GM18520 (cell line): ENCODE measurements at regions not wholly inside any gene's neighbourhood (a gene's known extent, or its start where the extent isn't known, plus 50 kb on each side); places are given as distances from the start of the nearest gene placed in this dataset.
"Not testable (repeated sequence)": the region's sequence is repeated elsewhere in the genome, so short reads cannot be mapped to it uniquely, and the experiment has no call there.

Source experiments
- ATAC-seq: cut with Tn5 transposase; IDR thresholded peaks from one replicate; pipeline ENCODE4 v1.9.1; 2021; ENCODE audit not compliant: unreplicated experiment

DNA sequence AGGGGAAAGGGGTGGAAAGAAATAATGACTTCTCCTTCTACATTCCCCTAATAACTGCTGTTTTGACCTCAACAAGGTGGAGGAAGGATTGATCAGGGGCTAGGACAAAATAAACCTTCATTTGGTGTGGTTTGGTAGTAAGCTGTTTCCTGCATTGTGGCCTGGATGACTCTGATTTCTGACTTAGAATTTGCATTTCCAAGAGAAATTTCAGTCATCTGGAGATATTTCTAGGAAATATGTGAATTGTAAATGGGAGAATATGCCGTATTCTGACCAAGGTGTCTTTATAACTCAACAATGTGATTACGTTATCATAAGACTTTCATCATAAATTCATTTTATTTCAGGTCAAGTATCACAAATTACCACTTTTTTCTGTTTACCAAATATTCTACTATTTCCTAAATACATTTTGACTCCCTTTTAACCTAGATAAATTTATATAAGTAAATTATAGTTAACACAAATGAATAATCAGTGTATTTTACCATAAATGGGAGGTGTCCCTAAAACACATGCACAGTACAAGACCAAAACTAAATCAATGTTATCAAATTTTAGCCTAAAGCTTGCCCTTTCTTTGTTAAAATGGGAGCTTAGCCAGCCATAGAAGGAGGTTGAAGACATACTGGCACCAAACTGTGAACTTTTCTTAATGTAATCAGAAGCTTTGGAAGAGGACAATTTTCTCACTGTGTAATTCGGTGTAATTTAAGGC is 828.8 kb downstream of the TMTC2 start:
- ATAC-seq: no peak

GRCh38 chr12:83514372-83514771 is 827.7 kb downstream of the TMTC2 start:
- ATAC-seq: no peak

GRCh38 chr12:83506841-83507240 is 820.1 kb downstream of the TMTC2 start:
- no peak for ATAC-seq

DNA sequence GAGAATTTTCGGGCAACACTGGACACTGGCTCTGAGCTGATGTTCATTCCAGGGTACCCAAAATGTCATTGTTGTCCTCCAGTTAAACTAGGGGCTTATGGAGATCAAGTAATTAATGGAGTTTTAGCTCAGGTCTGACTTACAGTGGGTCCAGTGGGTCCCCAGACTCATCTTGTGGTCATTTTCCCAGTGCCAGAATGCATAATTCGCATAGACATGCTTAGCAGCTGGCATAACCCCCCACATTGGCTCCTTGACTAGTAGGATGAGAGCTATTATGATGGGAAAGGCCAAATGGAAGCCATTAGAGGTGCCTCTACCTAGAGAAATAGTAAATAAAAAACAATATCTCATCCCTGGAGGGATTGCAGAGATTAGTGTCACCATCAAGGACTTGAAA is 818.9 kb downstream of the TMTC2 start:
- ATAC-seq: no peak

DNA sequence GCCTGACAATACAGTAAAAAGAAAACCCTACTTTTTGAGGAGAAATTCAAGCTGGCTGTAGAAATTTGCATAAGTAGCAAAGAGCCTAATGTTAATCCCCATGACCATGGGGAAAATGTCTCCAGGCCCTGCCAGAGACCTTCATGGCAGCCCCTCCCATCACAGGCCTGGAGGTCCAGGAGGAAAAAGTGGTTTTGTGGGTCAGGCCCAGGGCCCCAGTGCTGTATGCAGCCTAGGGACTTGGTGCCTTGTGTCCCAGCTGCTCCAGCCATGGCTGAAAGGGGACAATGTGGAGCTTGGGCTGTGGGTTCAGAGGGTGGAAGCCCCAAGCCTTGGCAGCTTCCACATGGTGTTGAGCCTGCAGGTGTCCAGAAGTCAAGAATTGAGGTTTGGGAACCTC is 813.2 kb downstream of the TMTC2 start:
- not testable (repeated sequence) for ATAC-seq

DNA sequence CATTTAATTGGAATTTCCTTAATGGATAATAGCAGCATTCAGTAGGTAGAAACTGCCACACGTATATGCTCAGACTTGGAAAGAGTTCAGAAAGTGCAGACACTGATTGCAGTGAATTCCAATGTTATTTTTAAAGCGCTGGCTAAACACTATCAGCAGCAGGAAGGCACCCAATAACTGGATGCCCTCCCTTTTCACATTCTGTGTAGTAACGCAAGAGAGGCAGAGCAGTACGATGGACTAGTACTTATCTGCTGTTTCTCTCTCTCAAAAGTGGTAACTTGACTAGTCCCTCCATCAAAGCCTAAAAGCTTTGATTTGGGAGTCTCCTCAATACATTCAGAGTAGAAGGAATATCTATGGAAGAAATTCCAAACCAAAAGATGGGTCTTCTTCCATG is 791.0 kb downstream of the TMTC2 start:
- no peak for ATAC-seq

DNA sequence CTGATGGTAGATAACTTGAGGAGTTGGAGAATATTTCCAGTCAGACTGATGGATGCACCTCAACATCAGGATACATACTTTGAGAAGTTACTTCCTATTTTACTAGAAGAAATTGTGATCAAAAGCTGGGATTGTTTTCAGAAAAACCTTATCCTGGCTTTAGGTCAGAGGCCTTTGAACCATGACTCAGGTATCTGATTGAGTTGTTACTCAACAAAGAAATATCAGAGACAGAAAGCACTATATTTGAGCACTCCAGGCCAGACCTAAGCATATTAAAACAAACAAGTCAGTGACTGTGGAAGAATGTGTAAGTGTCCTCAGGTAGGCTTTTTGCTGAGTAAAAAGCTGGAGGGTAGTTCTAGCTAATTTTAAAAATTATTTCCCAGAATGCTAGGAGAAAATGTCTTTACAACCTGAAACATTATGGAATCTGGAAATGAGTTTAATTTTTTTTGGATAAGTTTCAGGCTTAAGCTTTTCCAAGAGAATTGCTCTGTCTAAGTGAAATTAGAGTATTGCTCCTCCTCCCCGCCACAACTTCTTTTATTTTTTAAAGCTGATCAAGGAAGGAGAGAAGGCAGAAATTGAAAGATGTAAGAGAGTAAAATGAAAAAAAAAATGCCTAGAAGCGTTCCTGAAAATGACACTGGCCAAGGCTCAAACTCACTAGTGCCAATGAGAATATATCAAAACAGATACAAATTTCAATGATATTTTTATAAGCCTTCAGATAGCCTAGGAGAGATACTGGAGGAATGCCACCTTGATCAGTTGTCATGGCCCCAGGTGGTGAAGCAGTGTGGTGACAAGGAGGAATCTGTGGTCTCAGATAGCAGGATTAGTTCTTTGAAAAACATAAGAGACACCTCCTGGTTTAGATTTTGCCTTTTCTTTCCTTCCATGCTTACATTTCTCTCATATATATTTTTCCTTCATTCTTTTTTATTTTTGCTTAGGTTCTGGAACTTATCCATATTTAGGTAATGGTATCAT is 790.3 kb downstream of the TMTC2 start:
- ATAC-seq: no peak

- ATAC-seq: no peak
Observed at GRCh38 chr12:83476006-83476405, 789.3 kb downstream of the TMTC2 start.

- ATAC-seq: no peak
Observed at GRCh38 chr12:83474369-83474768, 787.7 kb downstream of the TMTC2 start.

GRCh38 chr12:83473408-83474095 is 786.8 kb downstream of the TMTC2 start:
- peak; percentile 94 for ATAC-seq

DNA sequence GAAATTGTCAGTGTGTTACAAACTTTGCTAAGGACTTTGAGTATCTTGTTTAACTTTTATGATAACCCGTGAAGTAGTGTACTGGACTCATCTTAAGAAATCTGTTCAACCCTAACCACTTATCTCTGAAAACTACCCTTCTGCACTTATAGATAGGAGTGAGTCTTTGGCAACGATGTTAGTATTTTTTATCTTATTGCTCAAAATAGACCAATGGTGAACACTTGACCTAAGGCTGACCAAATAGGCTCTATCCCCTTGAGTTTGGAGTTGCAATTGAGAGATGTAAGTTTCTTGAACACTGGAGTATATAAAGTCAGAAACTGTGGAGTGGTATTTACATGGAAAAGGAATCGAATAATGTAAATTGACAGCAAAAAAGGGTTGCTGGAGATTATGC is 786.1 kb downstream of the TMTC2 start:
- no peak for ATAC-seq

DNA sequence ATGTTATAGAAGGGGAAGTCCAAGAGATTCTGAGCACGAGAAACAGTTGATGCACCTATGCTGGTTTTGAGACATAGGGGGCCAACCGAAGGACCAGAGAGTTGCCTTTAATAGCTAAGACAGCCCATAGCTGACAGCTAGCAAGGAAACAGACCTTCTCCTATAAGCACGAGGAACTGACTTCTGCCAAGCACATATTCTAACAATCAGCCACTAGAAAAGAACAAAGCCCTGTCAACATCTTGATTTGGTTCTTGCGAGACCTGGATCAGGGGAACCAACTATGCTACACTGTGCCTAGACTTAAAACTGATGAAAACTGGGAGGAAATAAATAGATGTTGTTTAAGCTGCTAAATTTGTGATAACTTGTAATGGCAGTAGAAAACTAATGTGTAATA is 785.6 kb downstream of the TMTC2 start:
- ATAC-seq: no peak

DNA sequence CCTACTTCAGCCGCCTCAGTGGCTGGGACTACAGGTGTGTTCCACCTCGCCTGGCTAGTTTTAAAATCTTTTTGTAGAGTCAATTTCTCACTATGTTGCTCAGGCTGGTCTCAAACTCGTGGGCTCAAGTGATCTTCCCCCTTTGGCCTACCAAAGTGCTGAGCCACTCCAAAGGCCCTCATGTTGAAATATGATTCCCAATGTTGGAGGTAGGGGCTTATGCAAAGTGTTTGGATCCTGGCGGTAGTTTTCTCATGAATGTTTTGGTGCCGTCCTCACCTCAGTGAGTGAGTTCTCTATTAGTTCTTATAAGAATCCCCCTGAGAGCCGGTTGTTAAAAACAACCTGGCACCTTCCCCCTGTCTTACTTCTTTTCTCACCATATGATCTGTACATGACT is 784.6 kb downstream of the TMTC2 start:
- no peak for ATAC-seq

DNA sequence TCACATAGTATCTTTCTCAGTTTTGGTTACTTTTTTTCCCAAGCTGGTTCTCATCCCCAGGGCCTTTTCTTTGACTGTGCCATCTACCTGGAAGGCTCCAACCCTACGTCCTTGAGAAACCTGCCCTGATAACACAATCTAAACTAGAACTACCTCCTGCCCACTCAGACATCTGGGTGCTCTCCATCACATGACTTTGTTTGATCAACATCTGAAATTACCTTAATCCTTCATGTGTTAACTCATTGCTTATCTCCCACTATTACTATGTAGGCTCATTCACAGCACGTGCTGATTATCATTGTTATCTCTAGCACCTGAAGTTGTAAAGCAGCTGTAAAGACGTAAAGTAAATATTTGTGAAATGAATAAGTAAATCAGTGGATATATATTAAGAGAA is 784.0 kb downstream of the TMTC2 start:
- no peak for ATAC-seq

DNA sequence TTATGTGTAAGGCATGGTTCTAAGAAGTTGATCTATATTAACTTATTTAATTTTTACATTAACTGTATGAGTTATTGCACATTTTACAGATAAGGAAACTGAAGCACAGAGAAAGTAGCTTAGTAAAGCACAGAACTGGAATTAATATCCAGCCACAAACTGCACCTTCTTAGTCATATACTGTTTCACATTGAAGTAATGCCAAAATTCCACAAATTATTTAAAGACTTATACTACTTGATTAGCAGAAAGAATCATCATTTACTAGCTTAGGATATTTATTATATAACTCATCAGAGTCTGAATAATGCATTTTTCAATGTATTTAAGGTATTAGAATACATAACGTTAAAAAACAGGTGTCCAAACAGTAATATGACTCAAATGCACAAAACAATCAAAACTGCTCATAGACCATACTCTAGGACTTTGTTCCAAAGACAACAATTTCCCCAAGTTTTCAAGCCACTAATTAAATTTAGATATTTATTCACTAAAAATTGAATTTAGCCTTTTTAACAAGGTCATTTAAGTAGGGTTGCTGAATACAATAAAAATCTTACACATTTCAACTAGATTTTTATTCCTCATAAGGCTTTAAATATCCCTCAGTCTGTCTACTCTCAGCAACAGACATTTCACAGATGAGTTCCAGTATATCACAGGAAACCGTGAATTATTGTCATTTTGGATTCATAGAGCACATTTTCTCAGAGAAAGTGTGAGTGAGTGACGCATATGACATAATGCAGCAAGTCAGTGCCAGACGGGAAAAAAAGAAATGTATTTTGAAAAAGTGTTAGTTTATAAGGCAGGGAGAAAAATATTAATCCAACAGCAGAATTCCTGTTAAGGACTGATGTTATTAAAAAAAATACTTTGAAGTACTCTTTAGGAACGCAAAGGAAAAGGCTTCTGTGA is 782.5 kb downstream of the TMTC2 start:
- ATAC-seq: no peak

- ATAC-seq: no peak
Observed at GRCh38 chr12:83465632-83466031, 778.9 kb downstream of the TMTC2 start.

- no peak for ATAC-seq
Observed at GRCh38 chr12:83462419-83462818, 775.7 kb downstream of the TMTC2 start.

- ATAC-seq: no peak
Observed at GRCh38 chr12:83461336-83461935, 774.7 kb downstream of the TMTC2 start.

GRCh38 chr12:83451189-83451588 is 764.5 kb downstream of the TMTC2 start:
- ATAC-seq: no peak

DNA sequence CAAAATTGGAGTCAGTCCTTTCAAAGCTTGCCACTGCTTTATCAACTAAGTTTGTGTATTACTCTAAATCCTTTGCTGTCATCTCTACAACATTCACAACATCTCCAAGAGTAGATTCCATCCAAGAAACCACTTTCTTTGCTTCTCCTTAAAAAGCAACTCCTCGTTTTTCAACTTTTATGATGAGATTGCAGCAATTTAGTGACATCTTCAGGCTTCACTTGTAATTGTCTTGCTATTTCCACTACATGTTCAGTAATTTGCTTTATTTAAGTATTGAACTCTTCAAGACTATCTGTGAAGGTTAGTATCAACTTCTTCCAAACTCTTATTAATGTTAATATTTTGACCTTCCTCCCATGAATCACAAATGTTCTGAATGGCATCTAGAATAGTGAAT is 747.9 kb downstream of the TMTC2 start:
- ATAC-seq: no peak
